OCI-LY3 (cell line): ENCODE measurements at regions not wholly inside any gene's neighbourhood (a gene's known extent, or its start where the extent isn't known, plus 50 kb on each side); places are given as distances from the start of the nearest gene placed in this dataset.

Experiments used
- H2AFZ ChIP-seq: fragments of 200-600, 300-600 bp; shearing (Covaris generic); 2 replicates; pipeline ENCODE4 v1.6.0; 2014; ENCODE audit warnings: antibody characterized with exemption, low read depth, low read length
- H3K27ac ChIP-seq: fragments of 200-600, 300-600 bp; sonication (generic); 2 replicates; pipeline ENCODE4 v1.5.1; 2014; ENCODE audit warnings: mild to moderate bottlenecking, low read length, moderate library complexity, mixed read lengths
- H3K27me3 ChIP-seq: fragments of 200-600, 300-600 bp; sonication (generic); 2 replicates; pipeline ENCODE4 v1.6.1; 2014; ENCODE audit warnings: low read depth, low read length, mixed read lengths
- H3K36me3 ChIP-seq: fragments of 200-600, 300-600 bp; sonication (generic); replicated peaks from 2 replicates; pipeline ENCODE3; 2014; ENCODE audit warnings: low read depth, low read length, mixed read lengths
- H3K4me1 ChIP-seq: fragments of 300-600, 200-600 bp; sonication (generic); 2 replicates; pipeline ENCODE4 v1.6.1; 2014; ENCODE audit warnings: low read length, mixed read lengths
- H3K4me2 ChIP-seq: fragments of 200-600, 300-600 bp; sonication (generic); 2 replicates; pipeline ENCODE4 v1.6.1; 2014; ENCODE audit warnings: low read length, mixed read lengths
- H3K4me3 ChIP-seq: fragments of 300-600, 200-600 bp; sonication (generic); 2 replicates; pipeline ENCODE4 v1.5.1; 2014; ENCODE audit warnings: antibody characterized with exemption, mild to moderate bottlenecking, low read length, moderate library complexity
- H3K79me2 ChIP-seq: fragments of 300-600, 200-600 bp; shearing (Covaris generic); 2 replicates; pipeline ENCODE4 v1.6.1; 2014; ENCODE audit warnings: mild to moderate bottlenecking, low read length, mixed read lengths
- H3K9ac ChIP-seq: fragments of 300-600, 200-600 bp; shearing (Covaris generic); 2 replicates; pipeline ENCODE4 v1.6.0; 2014; ENCODE audit warnings: mild to moderate bottlenecking, low read length, moderate library complexity
- H3K9me3 ChIP-seq: fragments of 200-600, 300-600 bp; shearing (Covaris generic); 2 replicates; pipeline ENCODE4 v1.6.1; 2014; ENCODE audit warnings: low read length, mixed read lengths; ENCODE audit not compliant: insufficient read depth
- H4K20me1 ChIP-seq: fragments of 200-600, 300-600 bp; sonication (generic); 2 replicates; pipeline ENCODE4 v1.6.1; 2016; ENCODE audit warnings: low read length, mixed read lengths; ENCODE audit not compliant: insufficient read depth
- CTCF ChIP-seq: fragments of 200-600, 300-600 bp; sonication (generic); IDR thresholded peaks from 2 replicates; pipeline ENCODE4 v1.5.1; 2014; ENCODE audit warnings: antibody characterized with exemption, low read length, low read depth
- EZH2phosphoT487 ChIP-seq: fragments of 200-600 bp; shearing (Covaris generic); IDR thresholded peaks from 2 replicates; pipeline ENCODE4 v1.6.1; 2018; ENCODE audit warnings: antibody characterized with exemption, mixed run types, low read depth

- Histone ChIP-seq H3K79me2 (no peaks in the 10 kb centered on the region), H3K4me1 (no peaks in the 10 kb centered on the region), H2AFZ (no peak overlapping the region), H3K4me2 (no peak overlapping the region), H3K4me3 (no peak overlapping the region), H3K27ac (no peak overlapping the region), H3K27me3 (peaks cover 24% of the 10 kb centered on the region), H3K9ac (no peak overlapping the region), H3K9me3 (no peaks in the 10 kb centered on the region), H4K20me1 (no peaks in the 10 kb centered on the region), H3K36me3 (no peaks in the 10 kb centered on the region)
- TF ChIP-seq CTCF (no peak), EZH2phosphoT487 (no peak)
These were observed 60.0 kb upstream of the HMGA2 start for GRCh38 chr12:65764325-65764724.

GRCh38 chr12:65765436-65765813 lies 58.9 kb upstream of the HMGA2 start:
- no peak overlapping the region for H3K27ac ChIP-seq
- H3K27me3 ChIP-seq: peaks cover 13% of the 10 kb centered on the region
- H4K20me1 ChIP-seq: no peaks in the 10 kb centered on the region
- no peak overlapping the region for H3K9ac ChIP-seq
- no peak overlapping the region for H2AFZ ChIP-seq
- TF ChIP-seq CTCF: no peak
- TF ChIP-seq EZH2phosphoT487: no peak
- no peaks in the 10 kb centered on the region for H3K36me3 ChIP-seq
- H3K4me1 ChIP-seq: no peaks in the 10 kb centered on the region
- no peak overlapping the region for H3K4me3 ChIP-seq
- H3K9me3 ChIP-seq: no peaks in the 10 kb centered on the region
- no peaks in the 10 kb centered on the region for H3K79me2 ChIP-seq
- H3K4me2 ChIP-seq: no peak overlapping the region

GRCh38 chr12:65769880-65770279 lies 54.4 kb upstream of the HMGA2 start:
- H2AFZ ChIP-seq: no peak overlapping the region
- no peak overlapping the region for H3K27ac ChIP-seq
- no peak overlapping the region for H3K9ac ChIP-seq
- no peaks in the 10 kb centered on the region for H3K4me1 ChIP-seq
- H3K79me2 ChIP-seq: no peaks in the 10 kb centered on the region
- no peak overlapping the region for H3K4me2 ChIP-seq
- H3K27me3 ChIP-seq: peaks cover 25% of the 10 kb centered on the region
- TF ChIP-seq CTCF (no peak), EZH2phosphoT487 (no peak)
- H4K20me1 ChIP-seq: no peaks in the 10 kb centered on the region
- no peak overlapping the region for H3K4me3 ChIP-seq
- no peaks in the 10 kb centered on the region for H3K36me3 ChIP-seq
- no peaks in the 10 kb centered on the region for H3K9me3 ChIP-seq
